DND-41 (cell line): ENCODE measurements at regions not wholly inside any gene's neighbourhood (a gene's known extent, or its start where the extent isn't known, plus 50 kb on each side); places are given as distances from the start of the nearest gene placed in this dataset.

Experiments used
- CTCF ChIP-seq: IDR thresholded peaks from 2 replicates; pipeline ENCODE4 v1.5.1; 2012; ENCODE audit warnings: borderline replicate concordance, low read length, moderate library complexity, mild to moderate bottlenecking; ENCODE audit not compliant: poor library complexity, severe bottlenecking; ENCODE audit errors: extremely low read depth
- EZH2 ChIP-seq: IDR thresholded peaks from 3 replicates; pipeline ENCODE4 v1.6.1; 2012; ENCODE audit warnings: borderline replicate concordance, low read depth, mild to moderate bottlenecking, moderate library complexity, low read length, inconsistent platforms; ENCODE audit not compliant: severe bottlenecking

- TF ChIP-seq CTCF (no peak), EZH2 (no peak)
These were observed 973.9 kb upstream of the PRR20A start for GRCh38 chr13:56166864-56167263.
